MCF 10A (cell line): ENCODE measurements at regions not wholly inside any gene's neighbourhood (a gene's known extent, or its start where the extent isn't known, plus 50 kb on each side); places are given as distances from the start of the nearest gene placed in this dataset.
"Not testable (repeated sequence)": the region's sequence is repeated elsewhere in the genome, so short reads cannot be mapped to it uniquely, and the experiment has no call there.

Source experiments
- BruUV-seq: library from RNA; stranded (reverse); fragments of 400-500 nt; replicated peaks from 2 replicates; lab custom pipeline; 2021; lab: Mats Ljungman, UMichigan
- CTCF ChIA-PET: fragments of 300-600 bp; sonication (Branson Sonifier 250); formaldehyde crosslinking; extraction: SDS; loops from one replicate; lab custom pipeline; 2021; ENCODE audit warnings: antibody characterized with exemption, inconsistent platforms; lab: Yijun Ruan, JAX
- POLR2A ChIA-PET: fragments of 300-600, 350-650 bp; sonication (Branson Sonifier 250); formaldehyde crosslinking; extraction: SDS; loops from one replicate; lab custom pipeline; 2020; ENCODE audit warnings: antibody characterized with exemption, inconsistent platforms; lab: Yijun Ruan, JAX
- DNase-seq: peaks from one replicate; pipeline ENCODE4 v3.0.0-alpha.2; 2018; ENCODE audit not compliant: unreplicated experiment
- H3K27ac Mint-ChIP-seq: one replicate; pipeline ENCODE4 v1.8.0; 2022; ENCODE audit warnings: mild to moderate bottlenecking, low read depth, mixed read lengths; ENCODE audit not compliant: unreplicated experiment
- H3K27me3 Mint-ChIP-seq: one replicate; pipeline ENCODE4 v1.8.0; 2022; ENCODE audit warnings: mixed read lengths; ENCODE audit not compliant: insufficient read depth, unreplicated experiment
- H3K36me3 Mint-ChIP-seq: one replicate; pipeline ENCODE4 v1.8.0; 2022; ENCODE audit warnings: mild to moderate bottlenecking, moderate library complexity, mixed read lengths; ENCODE audit not compliant: insufficient read depth, unreplicated experiment
- H3K4me1 Mint-ChIP-seq: one replicate; pipeline ENCODE4 v1.8.0; 2022; ENCODE audit warnings: mixed read lengths; ENCODE audit not compliant: insufficient read depth, unreplicated experiment
- H3K4me3 Mint-ChIP-seq: one replicate; pipeline ENCODE4 v1.8.0; 2022; ENCODE audit warnings: mild to moderate bottlenecking, moderate library complexity, mixed read lengths; ENCODE audit not compliant: unreplicated experiment
- H3K9me3 Mint-ChIP-seq: one replicate; pipeline ENCODE4 v1.8.0; 2022; ENCODE audit warnings: mixed read lengths; ENCODE audit not compliant: unreplicated experiment
- CTCF ChIP-seq: fragments of 200-600 bp; IDR thresholded peaks from one replicate; pipeline ENCODE4 v1.8.0; 2022; ENCODE audit warnings: antibody characterized with exemption, mild to moderate bottlenecking; ENCODE audit not compliant: unreplicated experiment
- intact Hi-C: fragments of 100-400 bp; cut with micrococcal nuclease; formaldehyde crosslinking; loops from 2 replicates; pipeline ENCODE4 v1.14.1; 2022

- intact Hi-C loops = no loop called here
- ChIA-PET POLR2A (no interaction called here), CTCF (no interaction called here)
- TF ChIP-seq CTCF = no peak
- Mint-ChIP-seq H3K4me3 (no peak overlapping the region), H3K9me3 (no peaks in the 10 kb centered on the region), H3K27ac (no peak overlapping the region), H3K36me3 (no peaks in the 10 kb centered on the region), H3K4me1 (no peaks in the 10 kb centered on the region), H3K27me3 (peaks cover 43% of the 10 kb centered on the region)
- no peak for DNase-seq
- BruUV-seq = no TSS peak
Observed at GRCh38 chr9:27817747-27818146, 244.5 kb upstream of the C9orf72 start.

GRCh38 chr9:27818348-27818747 lies 245.1 kb upstream of the C9orf72 start:
- ChIA-PET POLR2A (no interaction called here), CTCF (interaction anchor here (0.9 kb wide), 1 partner anchor 18 kb away, joined by 3 read pairs; no protein-coding TSS in a partner anchor)
- TF ChIP-seq CTCF = no peak

GRCh38 chr9:27828908-27829307 lies 255.6 kb upstream of the C9orf72 start:
- Mint-ChIP-seq H3K4me1 (no peaks in the 10 kb centered on the region), H3K27me3 (peaks cover 20% of the 10 kb centered on the region), H3K36me3 (no peaks in the 10 kb centered on the region), H3K9me3 (no peaks in the 10 kb centered on the region), H3K27ac (no peak overlapping the region), H3K4me3 (no peak overlapping the region)
- TF ChIP-seq CTCF = no peak
- ChIA-PET POLR2A (interaction anchor here (0.9 kb wide), 1 partner anchor 9 kb away, joined by 3 read pairs; no protein-coding TSS in a partner anchor), CTCF (no interaction called here)
- DNase-seq = no peak
- no TSS peak for BruUV-seq
- intact Hi-C loops = no loop called here

More at GRCh38 chr9:27818348-27818747, 245.1 kb upstream of the C9orf72 start:
- Mint-ChIP-seq H3K36me3 (no peaks in the 10 kb centered on the region), H3K27me3 (peaks cover 44% of the 10 kb centered on the region), H3K4me3 (no peak overlapping the region), H3K9me3 (no peaks in the 10 kb centered on the region), H3K4me1 (no peaks in the 10 kb centered on the region), H3K27ac (no peak overlapping the region)
- no TSS peak for BruUV-seq
- intact Hi-C loops = no loop called here
- DNase-seq = no peak

GRCh38 chr9:27829621-27830020 lies 256.3 kb upstream of the C9orf72 start:
- no peak for DNase-seq

GRCh38 chr9:27832108-27832507 lies 258.8 kb upstream of the C9orf72 start:
- H3K4me1 Mint-ChIP-seq, BruUV-seq, POLR2A ChIA-PET, H3K36me3 Mint-ChIP-seq, CTCF ChIA-PET, H3K9me3 Mint-ChIP-seq, H3K27ac Mint-ChIP-seq, H3K4me3 Mint-ChIP-seq, DNase-seq, intact Hi-C loops: not testable (repeated sequence)
- peaks cover 47% of the 10 kb centered on the region for H3K27me3 Mint-ChIP-seq

More at GRCh38 chr9:27829621-27830020, 256.3 kb upstream of the C9orf72 start:
- H3K36me3 Mint-ChIP-seq = no peaks in the 10 kb centered on the region
- intact Hi-C loops = no loop called here
- H3K4me1 Mint-ChIP-seq = no peaks in the 10 kb centered on the region
- no TSS peak for BruUV-seq
- peaks cover 27% of the 10 kb centered on the region for H3K27me3 Mint-ChIP-seq
- H3K9me3 Mint-ChIP-seq = no peaks in the 10 kb centered on the region
- H3K27ac Mint-ChIP-seq = no peak overlapping the region
- CTCF ChIA-PET = no interaction called here
- POLR2A ChIA-PET = interaction anchor here (0.9 kb wide), 1 partner anchor 9 kb away, joined by 3 read pairs; no protein-coding TSS in a partner anchor
- TF ChIP-seq CTCF = no peak
- no peak overlapping the region for H3K4me3 Mint-ChIP-seq
